A673 (cell line): ENCODE measurements at regions not wholly inside any gene's neighbourhood (a gene's known extent, or its start where the extent isn't known, plus 50 kb on each side); places are given as distances from the start of the nearest gene placed in this dataset.

Experiments used
- BruUV-seq: library from RNA; stranded (reverse); fragments of 400-500 nt; replicated peaks from 2 replicates; lab custom pipeline; 2021; lab: Mats Ljungman, UMichigan
- CTCF ChIA-PET: fragments of 300-600 bp; sonication (Branson Sonifier 250); formaldehyde crosslinking; loops from one replicate; lab custom pipeline; 2022; ENCODE audit warnings: antibody characterized with exemption; lab: Charles Lee
- POLR2A ChIA-PET: fragments of 300-600 bp; sonication (Branson Sonifier 250); formaldehyde crosslinking; loops from one replicate; lab custom pipeline; 2022; ENCODE audit warnings: antibody characterized with exemption; ENCODE audit not compliant: low non-redundant PET; lab: Charles Lee
- DNase-seq: peaks from one replicate; pipeline ENCODE4 v3.0.0-alpha.2; 2015; ENCODE audit warnings: low spot score
- H3K27ac ChIP-seq: fragments of 200-600 bp; sonication (generic); 2 replicates; pipeline ENCODE4 v1.5.1; 2016; ENCODE audit warnings: mixed run types, low read depth, mild to moderate bottlenecking, mixed read lengths, antibody characterized with exemption, low read length; ENCODE audit not compliant: poor library complexity, severe bottlenecking
- H3K27me3 ChIP-seq: fragments of 200-600 bp; sonication (generic); replicated peaks from 2 replicates; pipeline ENCODE4 v1.6.1; 2017; ENCODE audit warnings: mixed run types, low read depth, mild to moderate bottlenecking, mixed read lengths, antibody characterized with exemption, low read length; ENCODE audit not compliant: insufficient read depth, poor library complexity
- H3K36me3 ChIP-seq: fragments of 200-600 bp; sonication (generic); 2 replicates; pipeline ENCODE4 v1.6.1; 2016; ENCODE audit warnings: mixed run types, mild to moderate bottlenecking, mixed read lengths, antibody characterized with exemption, low read length; ENCODE audit not compliant: insufficient read depth, poor library complexity, severe bottlenecking
- H3K4me1 ChIP-seq: fragments of 200-600 bp; sonication (generic); 2 replicates; pipeline ENCODE4 v1.6.1; 2017; ENCODE audit warnings: mixed run types, mild to moderate bottlenecking, mixed read lengths, antibody characterized with exemption, low read length; ENCODE audit not compliant: insufficient read depth, poor library complexity, severe bottlenecking
- H3K4me3 ChIP-seq: fragments of 200-600 bp; sonication (generic); 2 replicates; pipeline ENCODE4 v1.5.1; 2016; ENCODE audit warnings: low read depth, mixed run types, mild to moderate bottlenecking, mixed read lengths, low read length; ENCODE audit not compliant: poor library complexity, severe bottlenecking
- H3K9me3 ChIP-seq: fragments of 200-600 bp; sonication (generic); 2 replicates; pipeline ENCODE4 v1.6.1; 2016; ENCODE audit warnings: mixed run types, low read depth, mild to moderate bottlenecking, mixed read lengths, antibody characterized with exemption, low read length; ENCODE audit not compliant: poor library complexity, severe bottlenecking
- EZH2 ChIP-seq: fragments of 200-600 bp; sonication (generic); IDR thresholded peaks from 2 replicates; pipeline ENCODE4 v1.6.1; 2017; ENCODE audit warnings: borderline replicate concordance, low read depth, mild to moderate bottlenecking, mixed read lengths, antibody characterized with exemption, low read length; ENCODE audit not compliant: poor library complexity, severe bottlenecking
- intact Hi-C: fragments of 100-400 bp; cut with micrococcal nuclease; formaldehyde crosslinking; loops from one replicate; pipeline ENCODE4 v1.10.0; 2022; ENCODE audit not compliant: unreplicated experiment
- TF ChIP-seq, protein P1 (sequence below): fragments of 300-800, 200-600 bp; sonication (generic); conservative IDR thresholded peaks from 2 replicates; pipeline ENCODE4 v1.5.1; 2017; ENCODE audit warnings: low read depth, mild to moderate bottlenecking, antibody characterized with exemption, low read length, moderate library complexity, mixed read lengths

- TF ChIP-seq, protein P1, sequence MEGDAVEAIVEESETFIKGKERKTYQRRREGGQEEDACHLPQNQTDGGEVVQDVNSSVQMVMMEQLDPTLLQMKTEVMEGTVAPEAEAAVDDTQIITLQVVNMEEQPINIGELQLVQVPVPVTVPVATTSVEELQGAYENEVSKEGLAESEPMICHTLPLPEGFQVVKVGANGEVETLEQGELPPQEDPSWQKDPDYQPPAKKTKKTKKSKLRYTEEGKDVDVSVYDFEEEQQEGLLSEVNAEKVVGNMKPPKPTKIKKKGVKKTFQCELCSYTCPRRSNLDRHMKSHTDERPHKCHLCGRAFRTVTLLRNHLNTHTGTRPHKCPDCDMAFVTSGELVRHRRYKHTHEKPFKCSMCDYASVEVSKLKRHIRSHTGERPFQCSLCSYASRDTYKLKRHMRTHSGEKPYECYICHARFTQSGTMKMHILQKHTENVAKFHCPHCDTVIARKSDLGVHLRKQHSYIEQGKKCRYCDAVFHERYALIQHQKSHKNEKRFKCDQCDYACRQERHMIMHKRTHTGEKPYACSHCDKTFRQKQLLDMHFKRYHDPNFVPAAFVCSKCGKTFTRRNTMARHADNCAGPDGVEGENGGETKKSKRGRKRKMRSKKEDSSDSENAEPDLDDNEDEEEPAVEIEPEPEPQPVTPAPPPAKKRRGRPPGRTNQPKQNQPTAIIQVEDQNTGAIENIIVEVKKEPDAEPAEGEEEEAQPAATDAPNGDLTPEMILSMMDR: no peak
- TF ChIP-seq EZH2: no peak
- intact Hi-C loops: no loop called here
- Histone ChIP-seq H3K27ac (no peak overlapping the region), H3K4me1 (peaks cover 6% of the 10 kb centered on the region), H3K4me3 (no peak overlapping the region), H3K36me3 (no peaks in the 10 kb centered on the region), H3K9me3 (no peaks in the 10 kb centered on the region), H3K27me3 (no peaks in the 10 kb centered on the region)
- ChIA-PET CTCF (no interaction called here), POLR2A (no interaction called here)
- peak; percentile 82 for DNase-seq
- BruUV-seq: no TSS peak
Observed at GRCh38 chr10:21090609-21091082, 193.5 kb upstream of the NEBL start.

DNA sequence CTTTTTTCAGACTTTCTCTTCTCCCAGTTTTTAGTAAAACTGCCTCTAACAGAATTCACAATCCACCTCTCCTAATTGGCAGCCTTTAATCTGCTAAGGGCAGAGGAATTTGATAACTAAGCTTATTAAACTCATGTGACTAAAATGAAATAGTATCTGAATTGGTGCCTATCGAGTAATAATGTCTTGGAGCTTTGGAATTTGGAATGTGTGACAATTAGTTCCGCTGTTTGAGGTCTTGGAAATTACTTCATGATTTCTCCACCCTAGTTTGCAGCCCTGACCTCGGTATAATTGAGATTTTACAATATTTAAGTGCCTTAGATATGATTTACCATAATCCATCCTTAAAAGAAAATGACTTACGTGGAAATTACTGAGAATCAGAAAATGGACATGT lies 190.4 kb upstream of the NEBL start:
- Histone ChIP-seq H3K4me1 (peaks cover 6% of the 10 kb centered on the region), H3K36me3 (no peaks in the 10 kb centered on the region), H3K27ac (no peak overlapping the region), H3K4me3 (no peak overlapping the region), H3K9me3 (no peaks in the 10 kb centered on the region), H3K27me3 (no peaks in the 10 kb centered on the region)
- POLR2A ChIA-PET: no interaction called here
- no peak for TF ChIP-seq EZH2
- TF ChIP-seq, protein P1: no peak
- CTCF ChIA-PET: interaction anchor here (0.7 kb wide), 1 partner anchor 194 kb away, joined by 3 read pairs; no protein-coding TSS in a partner anchor
- DNase-seq: peak; percentile 56
- no TSS peak for BruUV-seq
- intact Hi-C loops: no loop called here

GRCh38 chr10:21084700-21085099 lies 187.6 kb upstream of the NEBL start:
- Histone ChIP-seq H3K4me1 (peaks cover 6% of the 10 kb centered on the region), H3K4me3 (no peak overlapping the region), H3K27me3 (no peaks in the 10 kb centered on the region), H3K36me3 (no peaks in the 10 kb centered on the region), H3K9me3 (no peaks in the 10 kb centered on the region), H3K27ac (no peak overlapping the region)
- TF ChIP-seq EZH2: no peak
- TF ChIP-seq, protein P1: no peak
- no peak for DNase-seq
- CTCF ChIA-PET: no interaction called here
- intact Hi-C loops: no loop called here
- POLR2A ChIA-PET: no interaction called here
- BruUV-seq: no TSS peak
